GM12874 (cell line): ENCODE measurements at regions not wholly inside any gene's neighbourhood (a gene's known extent, or its start where the extent isn't known, plus 50 kb on each side); places are given as distances from the start of the nearest gene placed in this dataset.

Source experiments
- CTCF ChIP-seq: IDR thresholded peaks from 2 replicates; pipeline ENCODE4 v1.5.1; 2011; ENCODE audit warnings: low read depth, mild to moderate bottlenecking, control low read depth, low read length, moderate library complexity; ENCODE audit not compliant: insufficient read depth

- TF ChIP-seq CTCF, result no peak
Measured at GRCh38 chr3:181488536-181488935, 223.2 kb upstream of the SOX2 start.

- TF ChIP-seq CTCF, result no peak
Measured at GRCh38 chr3:181487236-181487978, 224.3 kb upstream of the SOX2 start.

- no peak for TF ChIP-seq CTCF
Measured at GRCh38 chr3:181486141-181486885, 225.4 kb upstream of the SOX2 start.

GRCh38 chr3:181484026-181484425 is 227.7 kb upstream of the SOX2 start:
- TF ChIP-seq CTCF, result no peak

- TF ChIP-seq CTCF, result no peak
Measured at GRCh38 chr3:181470349-181470748, 241.4 kb upstream of the SOX2 start.

- no peak for TF ChIP-seq CTCF
Measured at GRCh38 chr3:181464033-181464694, 247.6 kb upstream of the SOX2 start.

GRCh38 chr3:181461381-181461780 is 250.3 kb upstream of the SOX2 start:
- no peak for TF ChIP-seq CTCF
